Lung (tissue), 11 donors: ENCODE measurements at regions not wholly inside any gene's neighbourhood (a gene's known extent, or its start where the extent isn't known, plus 50 kb on each side); places are given as distances from the start of the nearest gene placed in this dataset.

Experiments used
- ATAC-seq: fragments of 200-7000 bp; cut with Tn5 transposase; one replicate; pipeline ENCODE4 v1.9.1; 2020; ENCODE audit warnings: moderate number of reproducible peaks; ENCODE audit not compliant: insufficient read depth, low FRiP score
- DNase-seq, 3 donors: peaks; one replicate each; pipeline ENCODE4 v3.0.0-alpha.2; 2013 to 2017
- H3K27ac ChIP-seq, 2 donors: one replicate each; pipeline ENCODE4 v1.5.1; 2013; ENCODE audit warnings: mild to moderate bottlenecking in 2 of 2, moderate library complexity in 2 of 2, control low read depth in 1 of 2, inconsistent platforms in 1 of 2, low read depth in 1 of 2, low read length in 1 of 2
- H3K27me3 ChIP-seq, 3 donors: one replicate each; pipeline ENCODE4 v1.5.1; 2013; ENCODE audit warnings: low read length in 2 of 3; ENCODE audit not compliant: control insufficient read depth in 3 of 3, insufficient read depth in 3 of 3
- H3K36me3 ChIP-seq, 4 donors: one replicate each; pipeline ENCODE4 v1.5.1; 2013; ENCODE audit warnings: low read length in 4 of 4, mild to moderate bottlenecking in 1 of 4, moderate library complexity in 1 of 4; ENCODE audit not compliant: control insufficient read depth in 4 of 4, insufficient read depth in 4 of 4
- H3K4me1 ChIP-seq, 5 donors: one replicate each; pipeline ENCODE4 v1.5.1; 2013; ENCODE audit warnings: low read length in 5 of 5, mild to moderate bottlenecking in 2 of 5, moderate library complexity in 1 of 5; ENCODE audit not compliant: control insufficient read depth in 5 of 5, insufficient read depth in 5 of 5
- H3K4me3 ChIP-seq: one replicate; pipeline ENCODE4 v1.5.1; 2013; ENCODE audit warnings: mild to moderate bottlenecking, control low read depth, moderate library complexity
- H3K9ac ChIP-seq, 2 donors: one replicate each; pipeline ENCODE4 v1.5.1; 2013; ENCODE audit warnings: low read length in 2 of 2, control low read depth in 1 of 2; ENCODE audit not compliant: insufficient read depth in 1 of 2
- H3K9me3 ChIP-seq, 4 donors: one replicate each; pipeline ENCODE4 v1.5.1; 2013; ENCODE audit warnings: low read length in 3 of 4, mild to moderate bottlenecking in 1 of 4, moderate library complexity in 1 of 4; ENCODE audit not compliant: control insufficient read depth in 4 of 4, insufficient read depth in 3 of 4
- WGBS, 2 donors: extraction: QIAGEN DNeasy Blood & Tissue Kit; methylation state at CpG; one replicate each; pipeline ENCODE4 v1.1.7; 2013; 5-methylcytosine and 5-hydroxymethylcytosine counted together
- TF ChIP-seq, protein P1 (sequence below): IDR thresholded peaks from 2 replicates; pipeline ENCODE4 v1.5.1; 2012; ENCODE audit warnings: mild to moderate bottlenecking; ENCODE audit errors: control extremely low read depth, extremely low read depth
- donor health status: control.
- donor health status: control.
- donor health status: Bipolar disorder and iron deficiency.
- donor health status: healthy.
- donor health status: DM: yes; HTN: yes; CAD: no.

DNA sequence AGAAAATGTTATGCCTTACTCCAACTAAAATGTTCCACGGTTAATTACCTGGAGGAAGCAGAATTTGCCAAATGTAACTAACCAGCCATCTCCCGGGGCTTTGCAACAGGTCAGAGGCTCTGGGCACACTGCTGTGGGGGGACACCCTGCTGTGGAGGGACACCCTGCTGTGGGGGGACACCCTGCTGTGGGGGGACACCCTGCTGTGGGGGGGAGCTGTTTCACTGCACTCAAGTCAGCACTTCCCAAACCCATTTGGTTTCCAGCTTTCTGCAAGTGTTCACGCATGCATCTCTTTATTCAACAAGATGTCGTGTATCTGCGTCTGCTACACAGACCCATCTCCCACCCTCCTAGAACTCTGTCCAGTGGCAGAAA is 239.5 kb downstream of the C16orf95 start:
- ATAC-seq (no peak), DNase-seq (no peak)
- H3K36me3 ChIP-seq, result no peaks in the 10 kb centered on the region
- H3K9me3 ChIP-seq, result peaks cover 0 to 8% (median 5%) of the 10 kb centered on the region in 4 donors
- 91% methylated on average over 5 of the region's 5 CpGs for WGBS, 2 donors
- no peak overlapping the region for H3K4me3 ChIP-seq
- TF ChIP-seq, protein P1, sequence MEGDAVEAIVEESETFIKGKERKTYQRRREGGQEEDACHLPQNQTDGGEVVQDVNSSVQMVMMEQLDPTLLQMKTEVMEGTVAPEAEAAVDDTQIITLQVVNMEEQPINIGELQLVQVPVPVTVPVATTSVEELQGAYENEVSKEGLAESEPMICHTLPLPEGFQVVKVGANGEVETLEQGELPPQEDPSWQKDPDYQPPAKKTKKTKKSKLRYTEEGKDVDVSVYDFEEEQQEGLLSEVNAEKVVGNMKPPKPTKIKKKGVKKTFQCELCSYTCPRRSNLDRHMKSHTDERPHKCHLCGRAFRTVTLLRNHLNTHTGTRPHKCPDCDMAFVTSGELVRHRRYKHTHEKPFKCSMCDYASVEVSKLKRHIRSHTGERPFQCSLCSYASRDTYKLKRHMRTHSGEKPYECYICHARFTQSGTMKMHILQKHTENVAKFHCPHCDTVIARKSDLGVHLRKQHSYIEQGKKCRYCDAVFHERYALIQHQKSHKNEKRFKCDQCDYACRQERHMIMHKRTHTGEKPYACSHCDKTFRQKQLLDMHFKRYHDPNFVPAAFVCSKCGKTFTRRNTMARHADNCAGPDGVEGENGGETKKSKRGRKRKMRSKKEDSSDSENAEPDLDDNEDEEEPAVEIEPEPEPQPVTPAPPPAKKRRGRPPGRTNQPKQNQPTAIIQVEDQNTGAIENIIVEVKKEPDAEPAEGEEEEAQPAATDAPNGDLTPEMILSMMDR, result no peak
- peaks cover 0 to 3% (median 0%) of the 10 kb centered on the region in 3 donors for H3K27me3 ChIP-seq
- no peak overlapping the region for H3K9ac ChIP-seq
- H3K27ac ChIP-seq, result no peak overlapping the region
- peaks cover 0 to 3% (median 0%) of the 10 kb centered on the region in 5 donors for H3K4me1 ChIP-seq

DNA sequence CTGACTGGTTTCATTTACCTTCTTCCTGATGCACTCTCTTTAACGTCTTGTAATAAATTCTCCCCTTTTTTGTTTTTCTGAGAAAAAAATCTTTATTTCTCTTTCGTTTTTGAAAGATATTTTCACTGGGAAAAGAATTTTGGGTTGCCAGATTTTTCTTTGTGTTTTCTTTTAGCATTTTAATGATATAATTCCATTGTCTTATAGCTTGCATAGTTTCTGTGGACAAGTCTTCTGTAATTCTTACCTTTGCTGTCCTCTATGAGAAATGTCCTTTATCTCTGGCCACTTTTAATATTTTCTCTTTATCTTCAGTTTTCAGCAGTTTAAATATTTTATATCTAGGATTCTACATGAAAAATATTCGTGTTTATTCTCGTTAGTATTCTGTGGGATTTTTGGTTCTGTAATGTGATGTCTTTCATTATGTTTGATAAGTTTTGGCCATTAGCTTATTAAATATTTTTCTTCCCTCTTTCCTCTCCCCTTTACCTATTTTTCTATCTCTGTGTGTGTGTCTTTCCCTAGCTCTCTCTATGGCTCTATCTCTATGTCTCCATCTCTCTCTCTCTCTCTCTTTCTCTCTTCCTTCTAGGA is 236.5 kb downstream of the C16orf95 start:
- no peak for DNase-seq
- Histone ChIP-seq H3K4me3 (no peak overlapping the region), H3K36me3 (no peaks in the 10 kb centered on the region), H3K27me3 (peaks cover 0 to 3% (median 0%) of the 10 kb centered on the region in 3 donors), H3K27ac (no peak overlapping the region), H3K9ac (no peak overlapping the region), H3K4me1 (peaks cover 0 to 3% (median 0%) of the 10 kb centered on the region in 5 donors), H3K9me3 (peaks cover 0 to 12% (median 6%) of the 10 kb centered on the region in 4 donors)
- ATAC-seq, result no peak
- TF ChIP-seq, protein P1, result no peak
- WGBS, 2 donors, result 78 to 83% methylated on average over 4 of the region's 4 CpGs

DNA sequence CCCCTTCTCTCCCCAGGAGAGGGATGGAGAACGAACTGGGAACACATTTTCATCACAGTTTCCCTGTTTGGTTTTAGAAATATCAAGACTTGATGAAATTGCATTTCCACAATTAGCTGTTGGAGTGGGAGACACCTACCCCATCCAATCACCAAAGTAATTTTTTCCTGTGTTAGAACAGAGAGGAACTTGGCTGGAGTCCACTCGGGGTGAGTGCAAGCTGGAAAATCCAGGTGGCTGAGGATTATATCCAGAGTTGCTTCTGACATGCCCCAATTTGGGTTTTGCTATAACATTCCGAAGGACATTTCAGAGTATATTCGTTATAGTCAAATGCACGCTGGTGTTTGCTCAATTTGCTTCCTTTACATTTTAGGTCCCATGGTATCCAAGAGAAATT is 231.8 kb downstream of the C16orf95 start:
- Histone ChIP-seq H3K27me3 (no peaks in the 10 kb centered on the region), H3K36me3 (no peaks in the 10 kb centered on the region), H3K9ac (no peak overlapping the region), H3K4me3 (no peak overlapping the region), H3K9me3 (peaks cover 0 to 7% (median 6%) of the 10 kb centered on the region in 4 donors), H3K27ac (no peak overlapping the region), H3K4me1 (no peaks in the 10 kb centered on the region)
- ATAC-seq (no peak), DNase-seq (no peak)
- 79 to 89% methylated on average over 5 of the region's 5 CpGs for WGBS, 2 donors
- TF ChIP-seq, protein P1, result no peak

DNA sequence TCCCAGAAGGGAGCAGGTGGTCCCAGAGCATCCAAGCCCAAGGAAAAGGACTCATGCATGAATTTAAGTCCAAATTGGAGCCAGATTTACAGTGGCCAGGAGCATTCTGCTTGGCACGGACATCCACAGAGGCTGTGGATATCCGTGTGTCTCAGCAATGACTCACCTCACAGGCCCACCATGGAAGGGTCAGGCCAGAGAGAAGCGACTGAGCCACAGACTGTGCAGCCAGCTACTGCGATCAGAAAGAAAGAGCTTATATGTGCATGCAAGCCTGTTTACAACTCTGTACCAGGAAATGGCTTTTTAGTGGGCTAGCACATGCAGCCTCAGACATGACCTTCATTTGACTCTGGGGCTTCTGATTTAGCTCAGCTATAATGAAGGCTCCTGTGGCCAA is 231.0 kb downstream of the C16orf95 start:
- Histone ChIP-seq H3K27me3 (no peaks in the 10 kb centered on the region), H3K27ac (no peak overlapping the region), H3K4me1 (no peaks in the 10 kb centered on the region), H3K9ac (no peak overlapping the region), H3K4me3 (no peak overlapping the region), H3K9me3 (peaks cover 0 to 7% (median 3%) of the 10 kb centered on the region in 4 donors), H3K36me3 (no peaks in the 10 kb centered on the region)
- no peak for DNase-seq
- 83 to 92% methylated on average over 4 of the region's 4 CpGs for WGBS, 2 donors
- TF ChIP-seq, protein P1, result no peak
- ATAC-seq, result no peak
